ENCODE measurements at regions not wholly inside any gene's neighbourhood (a gene's known extent, or its start where the extent isn't known, plus 50 kb on each side); places are given as distances from the start of the nearest gene placed in this dataset.

GRCh38 chr11:12598330-12599256, 75.6 kb upstream of the TEAD1 start:
- Histone ChIP-seq H3K9ac (ENCODE audit: extremely low read depth, insufficient read length, low read length) (no peak overlapping the region), H3K23ac (ENCODE audit: insufficient read length, low read depth, low read length) (no peak overlapping the region), H4K8ac (replicated peaks; ENCODE audit: insufficient read length, low read depth, low read length) (no peak overlapping the region), H2BK20ac (ENCODE audit: low read depth, low read length, poor library complexity, severe bottlenecking) (no peak overlapping the region), H2BK5ac (ENCODE audit: insufficient read length, low read length) (no peak overlapping the region), H3K9me3 (ENCODE audit: control insufficient read depth, low read depth, low read length) (no peaks in the 10 kb centered on the region), H4K91ac (ENCODE audit: insufficient read length, low read depth, low read length) (no peak overlapping the region), H3K4me1 (ENCODE audit: insufficient read depth, low read length) (no peaks in the 10 kb centered on the region), H3K4me2 (ENCODE audit: insufficient read depth, insufficient read length, low read length) (no peak overlapping the region), H3K79me1 (ENCODE audit: insufficient read depth, low read depth, low read length, poor library complexity, severe bottlenecking) (no peaks in the 10 kb centered on the region), H3K79me2 (ENCODE audit: insufficient read depth, low read length) (no peaks in the 10 kb centered on the region), H2BK15ac (ENCODE audit: low read depth, low read length) (no peak overlapping the region), H3K23me2 (ENCODE audit: insufficient read length, low read depth, low read length, poor library complexity, severe bottlenecking) (no peaks in the 10 kb centered on the region), H3K27me3 (ENCODE audit: insufficient read depth, low read length) (no peaks in the 10 kb centered on the region), H3K56ac (ENCODE audit: insufficient read length, low read depth, low read length) (no peak overlapping the region), H3T11ph (ENCODE audit: low read length) (no peak overlapping the region), H3K14ac (ENCODE audit: insufficient read depth, low read length) (no peak overlapping the region), H2AFZ (ENCODE audit: low read length) (no peak overlapping the region), H2BK12ac (ENCODE audit: insufficient read length, low read depth, low read length) (no peak overlapping the region), H3K4ac (ENCODE audit: low read depth, low read length) (no peak overlapping the region), H3K27ac (ENCODE audit: insufficient read length, low read depth, low read length) (no peak overlapping the region), H4K5ac (ENCODE audit: insufficient read length, low read depth, low read length) (peak overlapping the region; percentile 19), H2AK5ac (ENCODE audit: insufficient read length, low read length) (no peak overlapping the region), H3K18ac (ENCODE audit: insufficient read length, low read depth, low read length) (no peak overlapping the region), H2BK120ac (ENCODE audit: low read depth, low read length, poor library complexity, severe bottlenecking) (no peak overlapping the region), H4K20me1 (ENCODE audit: control insufficient read depth, insufficient read depth, insufficient read length) (no peaks in the 10 kb centered on the region)
- WGBS (ENCODE audit: extremely low coverage, insufficient read length, low lambda C conversion rate), result no CpG with 5 or more reads among the region's 7 CpGs
- Mint-ChIP-seq H3K4me1 (peaks cover 3 to 6% of the 10 kb centered on the region in 2 experiments; a peak in 3 of 4 replicates), H3K4me3 (no peak overlapping the region), H3K36me3 (ENCODE audit: insufficient read depth in 1 of 3, low read depth in 3 of 3) (no peaks in the 10 kb centered on the region), H3K9me3 (peaks cover 2 to 6% of the 10 kb centered on the region in 2 experiments; a peak in 3 of 5 replicates), H3K27ac (no peak overlapping the region), H3K27me3 (ENCODE audit: low read depth) (peaks cover 1% of the 10 kb centered on the region; the same call in 1 of the 2 replicates)
- TF ChIP-seq CTCF (conservative IDR thresholded peaks at IDR 0.05), result no peak
- no peak for DNase-seq

Data from H9 (cell line).